ENCODE measurements at regions not wholly inside any gene's neighbourhood (a gene's known extent, or its start where the extent isn't known, plus 50 kb on each side); places are given as distances from the start of the nearest gene placed in this dataset.

DNA sequence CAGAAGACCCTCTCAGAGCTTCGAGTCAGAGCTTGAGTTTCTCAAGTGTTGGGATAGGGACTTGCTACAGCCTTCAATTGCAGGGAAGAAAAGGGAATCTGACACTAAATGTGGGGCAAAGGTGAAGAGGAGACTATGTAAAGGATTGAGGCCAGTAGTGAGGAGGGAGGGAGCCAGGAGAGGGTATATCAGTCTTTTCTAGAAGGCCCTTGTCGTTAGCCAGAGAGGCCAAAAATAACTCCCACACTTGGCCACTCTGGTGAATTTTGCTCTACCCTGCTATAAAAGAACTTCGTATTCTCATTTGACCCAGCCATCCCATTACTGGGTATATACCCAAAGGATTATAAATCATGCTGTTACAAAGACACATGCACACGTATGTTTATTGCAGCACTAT is 162.0 kb downstream of the MDFIC start:
- TF ChIP-seq POLR2A (IDR thresholded peaks at IDR 0.05) (no peak), CTCF (IDR thresholded peaks at IDR 0.05) (no peak)

Data from esophagus squamous epithelium (tissue), 4 donors.